ENCODE measurements at regions not wholly inside any gene's neighbourhood (a gene's known extent, or its start where the extent isn't known, plus 50 kb on each side); places are given as distances from the start of the nearest gene placed in this dataset.

- DNase-seq (ENCODE audit: low read depth): no peak
These were observed 128.0 kb upstream of the SASH1 start for GRCh38 chr6:148214667-148215066.

GRCh38 chr6:148217051-148217450 is 125.6 kb upstream of the SASH1 start:
- DNase-seq (ENCODE audit: low read depth): no peak

- DNase-seq (ENCODE audit: low read depth): no peak
These were observed 124.7 kb upstream of the SASH1 start for GRCh38 chr6:148217921-148218320.

- DNase-seq (ENCODE audit: low read depth): no peak
These were observed 123.9 kb upstream of the SASH1 start for GRCh38 chr6:148218542-148219258.

GRCh38 chr6:148221196-148221979 is 121.2 kb upstream of the SASH1 start:
- DNase-seq (ENCODE audit: low read depth): no peak

GRCh38 chr6:148222376-148222775 is 120.3 kb upstream of the SASH1 start:
- DNase-seq (ENCODE audit: low read depth): no peak

- DNase-seq (ENCODE audit: low read depth): no peak
These were observed 119.8 kb upstream of the SASH1 start for GRCh38 chr6:148222846-148223245.

- no peak for DNase-seq (ENCODE audit: low read depth)
These were observed 119.2 kb upstream of the SASH1 start for GRCh38 chr6:148223424-148223842.

- DNase-seq (ENCODE audit: low read depth): no peak
These were observed 116.8 kb upstream of the SASH1 start for GRCh38 chr6:148225871-148226270.

- DNase-seq (ENCODE audit: low read depth): no peak
These were observed 116.4 kb upstream of the SASH1 start for GRCh38 chr6:148226284-148226683.

- DNase-seq (ENCODE audit: low read depth): no peak
These were observed 111.1 kb upstream of the SASH1 start for GRCh38 chr6:148231572-148231971.

- no peak for DNase-seq (ENCODE audit: low read depth)
These were observed 107.2 kb upstream of the SASH1 start for GRCh38 chr6:148235446-148235845.

GRCh38 chr6:148238713-148239112 is 103.9 kb upstream of the SASH1 start:
- no peak for DNase-seq (ENCODE audit: low read depth)

GRCh38 chr6:148239215-148239614 is 103.4 kb upstream of the SASH1 start:
- DNase-seq (ENCODE audit: low read depth): no peak

GRCh38 chr6:148239801-148240460 is 102.7 kb upstream of the SASH1 start:
- DNase-seq (ENCODE audit: low read depth): no peak

GRCh38 chr6:148240461-148240840 is 102.2 kb upstream of the SASH1 start:
- no peak for DNase-seq (ENCODE audit: low read depth)

GRCh38 chr6:148240861-148241477 is 101.7 kb upstream of the SASH1 start:
- DNase-seq (ENCODE audit: low read depth): no peak

- DNase-seq (ENCODE audit: low read depth): no peak
These were observed 100.5 kb upstream of the SASH1 start for GRCh38 chr6:148242180-148242579.

- no peak for DNase-seq (ENCODE audit: low read depth)
These were observed 98.3 kb upstream of the SASH1 start for GRCh38 chr6:148244217-148244935.

GRCh38 chr6:148247386-148248063 is 95.1 kb upstream of the SASH1 start:
- no peak for DNase-seq (ENCODE audit: low read depth)

- DNase-seq (ENCODE audit: low read depth): no peak
These were observed 93.5 kb upstream of the SASH1 start for GRCh38 chr6:148249160-148249559.

All from T-helper 22 cell (primary cell).